Endothelial cell of umbilical vein (primary cell): ENCODE measurements at regions not wholly inside any gene's neighbourhood (a gene's known extent, or its start where the extent isn't known, plus 50 kb on each side); places are given as distances from the start of the nearest gene placed in this dataset.

Experiments
- BruUV-seq: library from RNA; stranded (reverse); fragments of 400-500 nt; replicated peaks from 2 replicates; lab custom pipeline; 2021; lab: Mats Ljungman, UMichigan
- CTCF ChIA-PET: fragments of 300-600, 350-600 bp; sonication (Branson Sonifier 250); formaldehyde crosslinking; loops from one replicate; lab custom pipeline; 2021; ENCODE audit warnings: antibody characterized with exemption, inconsistent platforms; lab: Charles Lee
- POLR2A ChIA-PET: fragments of 300-600, 350-600 bp; sonication (Branson Sonifier 250); formaldehyde crosslinking; loops from one replicate; lab custom pipeline; 2021; ENCODE audit warnings: antibody characterized with exemption, inconsistent platforms; lab: Charles Lee
- DNase-seq: peaks from one replicate; pipeline ENCODE4 v3.0.0-alpha.2; 2011; ENCODE audit warnings: low read depth, low spot score
- FAIRE-seq: peaks from 2 replicates; lab custom pipeline; 2011; peaks lifted over from hg19 to GRCh38; lab: Jason Lieb, UNC
- H2AFZ ChIP-seq: 2 replicates; pipeline ENCODE4 v1.6.0; 2012; ENCODE audit warnings: low read depth, low read length, control low read depth, inconsistent platforms
- H3K27ac ChIP-seq: 2 replicates; pipeline ENCODE4 v1.5.1; 2011; ENCODE audit warnings: low read depth, mild to moderate bottlenecking, control low read depth, low read length, moderate library complexity; ENCODE audit not compliant: insufficient read depth
- H3K27me3 ChIP-seq, 2 experiments: 2 replicates each; pipeline versions ENCODE4 v1.6.0 to v1.6.1; 2011; ENCODE audit warnings: low read length in 2 of 2, mixed read lengths in 1 of 2; ENCODE audit not compliant: control insufficient read depth in 2 of 2, insufficient read depth in 2 of 2
- H3K36me3 ChIP-seq, 2 experiments: 2 replicates in 1 of 2; 3 replicates in 1 of 2; pipeline ENCODE4 v1.5.1; 2011; ENCODE audit warnings: low read length in 2 of 2, mild to moderate bottlenecking in 1 of 2, moderate library complexity in 1 of 2; ENCODE audit not compliant: control insufficient read depth in 2 of 2, insufficient read depth in 2 of 2; ENCODE audit errors: extremely low read depth in 1 of 2
- H3K4me1 ChIP-seq: 3 replicates; pipeline ENCODE4 v1.5.1; 2011; ENCODE audit warnings: mild to moderate bottlenecking, low read length; ENCODE audit not compliant: control insufficient read depth, insufficient read depth; ENCODE audit errors: extremely low read depth
- H3K4me2 ChIP-seq: 2 replicates; pipeline ENCODE4 v1.6.1; 2011; ENCODE audit warnings: low read length, control low read depth, mixed read lengths; ENCODE audit not compliant: insufficient read depth
- H3K4me3 ChIP-seq, 3 experiments: fragments of 200-600 bp in 1 of 3; sonication (generic), shearing (Covaris generic) in 1 of 3; replicated peaks in 1 of 3; 2 replicates each; pipeline ENCODE4 v1.5.1; 2011 to 2016; ENCODE audit warnings: control low read depth in 3 of 3, low read length in 3 of 3, mild to moderate bottlenecking in 2 of 3, inconsistent platforms in 1 of 3, low read depth in 1 of 3, moderate library complexity in 1 of 3; ENCODE audit not compliant: insufficient read depth in 1 of 3
- H3K79me2 ChIP-seq: 2 replicates; pipeline ENCODE4 v1.6.0; 2012; ENCODE audit warnings: low read length, inconsistent platforms; ENCODE audit not compliant: control insufficient read depth, insufficient read depth
- H3K9ac ChIP-seq: replicated peaks from 2 replicates; pipeline ENCODE3; 2011; ENCODE audit warnings: low read length, control low read depth; ENCODE audit not compliant: insufficient read depth; ENCODE audit errors: extremely low read depth
- H3K9me1 ChIP-seq: replicated peaks from 3 replicates; pipeline ENCODE4 v1.6.0; 2011; ENCODE audit warnings: mild to moderate bottlenecking, low read length; ENCODE audit not compliant: control insufficient read depth, insufficient read depth; ENCODE audit errors: extremely low read depth
- H3K9me3 ChIP-seq: replicated peaks from 2 replicates; pipeline ENCODE4 v1.5.1; 2012; ENCODE audit warnings: low read length, inconsistent platforms; ENCODE audit not compliant: control insufficient read depth, insufficient read depth
- H4K20me1 ChIP-seq: replicated peaks from 2 replicates; pipeline ENCODE3; 2011; ENCODE audit warnings: mild to moderate bottlenecking, low read length; ENCODE audit not compliant: control insufficient read depth, insufficient read depth; ENCODE audit errors: extremely low read depth
- CTCF ChIP-seq, 2 donors: IDR thresholded peaks; 1 replicate in 1 of 2; 2 replicates in 1 of 2; pipeline ENCODE4 v1.5.1; 2011; ENCODE audit warnings: low read length in 2 of 2, mild to moderate bottlenecking in 2 of 2, moderate library complexity in 2 of 2, control low read depth in 1 of 2, inconsistent platforms in 1 of 2, low read depth in 1 of 2; ENCODE audit not compliant: insufficient read depth in 1 of 2; ENCODE audit errors: extremely low read depth in 1 of 2
- EZH2 ChIP-seq: IDR thresholded peaks from 2 replicates; pipeline ENCODE4 v1.6.1; 2012; ENCODE audit warnings: borderline replicate concordance, low read depth, mild to moderate bottlenecking, moderate library complexity, low read length, inconsistent platforms; ENCODE audit not compliant: severe bottlenecking
- FOS ChIP-seq: IDR thresholded peaks from 2 replicates; pipeline ENCODE4 v1.6.1; 2011; ENCODE audit warnings: mild to moderate bottlenecking, low read length, moderate library complexity, borderline replicate concordance; ENCODE audit not compliant: insufficient read depth
- GATA2 ChIP-seq: IDR thresholded peaks from 2 replicates; pipeline ENCODE4 v1.7.0; 2011; ENCODE audit warnings: low read depth, mild to moderate bottlenecking, moderate library complexity, mixed read lengths, low read length; ENCODE audit not compliant: insufficient read length, insufficient read depth
- JUN ChIP-seq: IDR thresholded peaks from 2 replicates; pipeline ENCODE4 v1.6.1; 2011; ENCODE audit warnings: borderline replicate concordance, low read depth; ENCODE audit not compliant: insufficient read length, insufficient read depth
- MAX ChIP-seq: IDR thresholded peaks from 2 replicates; pipeline ENCODE4 v1.6.1; 2011; ENCODE audit not compliant: insufficient read depth, insufficient read length
- MYC ChIP-seq: IDR thresholded peaks from one replicate; pipeline ENCODE4 v1.6.1; 2011; ENCODE audit warnings: mild to moderate bottlenecking, low read depth, low read length
- POLR2A ChIP-seq: IDR thresholded peaks from 2 replicates; pipeline ENCODE4 v1.6.1; 2012; ENCODE audit warnings: low read depth, mild to moderate bottlenecking, control low read depth, low read length
- POLR2AphosphoS5 ChIP-seq: IDR thresholded peaks from 2 replicates; pipeline ENCODE4 v1.6.1; 2012; ENCODE audit warnings: low read depth, mild to moderate bottlenecking, control low read depth, low read length, moderate library complexity; ENCODE audit not compliant: insufficient read depth
- dilution Hi-C: fragments of 300-500 bp; cut with MboI; formaldehyde crosslinking; loops from one replicate; pipeline ENCODE4 v1.15.0; 2019; ENCODE audit warnings: low sequenced_read_pairs; ENCODE audit not compliant: extremely low pct_ligation_motif_present
- intact Hi-C: fragments of 100-400 bp; cut with micrococcal nuclease; formaldehyde crosslinking; loops from one replicate; pipeline ENCODE4 v1.10.0; 2022

GRCh38 chrX:1074755-1075154 lies 137.7 kb downstream of the CRLF2 start:
- Histone ChIP-seq H3K4me3 (no peak overlapping the region), H4K20me1 (no peaks in the 10 kb centered on the region), H3K27me3 (no peaks in the 10 kb centered on the region), H2AFZ (no peak overlapping the region), H3K36me3 (no peaks in the 10 kb centered on the region), H3K79me2 (no peaks in the 10 kb centered on the region), H3K9ac (no peak overlapping the region), H3K4me2 (no peak overlapping the region), H3K9me3 (peaks cover 3% of the 10 kb centered on the region), H3K27ac (no peak overlapping the region), H3K4me1 (no peaks in the 10 kb centered on the region), H3K9me1 (no peaks in the 10 kb centered on the region)
- dilution Hi-C loops (no loop called here), intact Hi-C loops (no loop called here)
- DNase-seq (no peak), FAIRE-seq (no peak)
- TF ChIP-seq POLR2AphosphoS5 (no peak), POLR2A (no peak), FOS (no peak), EZH2 (no peak), JUN (no peak), GATA2 (no peak), MAX (no peak), CTCF (IDR thresholded peaks at IDR 0.05; ENCODE audit: extremely low read depth in 1 of 2, insufficient read depth in 1 of 2, low read depth in 1 of 2, low read length in 2 of 2) (no peak), MYC (no peak)
- ChIA-PET POLR2A (no interaction called here), CTCF (no interaction called here)
- BruUV-seq = no TSS peak
